NT2/D1 (cell line): ENCODE measurements at regions not wholly inside any gene's neighbourhood (a gene's known extent, or its start where the extent isn't known, plus 50 kb on each side); places are given as distances from the start of the nearest gene placed in this dataset.
A peak's percentile ranks its signal among the peaks of the same experiment; 100 is the strongest.

ENCODE experiments used
- DNase-seq: peaks from one replicate; pipeline ENCODE4 v3.0.0-alpha.2; 2011; ENCODE audit warnings: low read depth, low spot score
- H3K27me3 ChIP-seq: 2 replicates; pipeline ENCODE4 v1.6.0; 2011; ENCODE audit warnings: mild to moderate bottlenecking; ENCODE audit not compliant: insufficient read length, insufficient read depth
- H3K36me3 ChIP-seq: 2 replicates; pipeline ENCODE4 v1.6.1; 2011; ENCODE audit warnings: mild to moderate bottlenecking, low read length, mixed read lengths; ENCODE audit not compliant: insufficient read depth, insufficient read length
- H3K4me1 ChIP-seq: 2 replicates; pipeline ENCODE4 v1.5.1; 2011; ENCODE audit not compliant: insufficient read depth, insufficient read length
- H3K4me3 ChIP-seq: 2 replicates; pipeline ENCODE4 v1.5.1; 2011; ENCODE audit warnings: low read depth; ENCODE audit not compliant: insufficient read length
- H3K9ac ChIP-seq: 2 replicates; pipeline ENCODE4 v1.6.0; 2011; ENCODE audit warnings: low read depth; ENCODE audit not compliant: insufficient read length
- H3K9me3 ChIP-seq: 2 replicates; pipeline ENCODE4 v1.5.1; 2011; ENCODE audit warnings: mild to moderate bottlenecking, low read length; ENCODE audit not compliant: insufficient read depth
- SUZ12 ChIP-seq: IDR thresholded peaks from 2 replicates; pipeline ENCODE4 v1.6.1; 2011; ENCODE audit not compliant: insufficient read length, insufficient read depth; ENCODE audit errors: extremely low read depth
- YY1 ChIP-seq: IDR thresholded peaks from 2 replicates; pipeline ENCODE4 v1.6.1; 2011; ENCODE audit not compliant: insufficient read length, insufficient read depth
- ZNF274 ChIP-seq: IDR thresholded peaks from 2 replicates; pipeline ENCODE4 v1.6.1; 2011; ENCODE audit warnings: mild to moderate bottlenecking, low read depth, low read length

DNA sequence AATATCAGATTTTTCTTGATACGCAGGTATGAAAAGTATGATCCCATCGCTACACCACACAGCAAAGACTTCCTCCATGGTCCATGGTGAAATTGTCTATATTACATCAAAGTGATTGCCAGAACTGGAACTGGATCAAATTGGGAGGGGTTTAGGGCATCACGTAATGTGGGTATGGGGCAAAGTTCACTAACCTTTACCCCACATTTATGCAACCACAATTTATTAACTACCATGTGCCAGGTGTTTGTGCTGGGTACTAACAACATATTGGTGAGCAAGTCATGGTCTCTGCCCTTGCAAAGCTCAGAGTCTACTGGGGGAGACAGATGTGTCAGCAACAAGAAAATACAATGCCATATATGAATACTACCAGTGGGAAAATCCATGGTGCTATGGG lies 258.9 kb downstream of the SUDS3 start:
- Histone ChIP-seq H3K36me3 (no peaks in the 10 kb centered on the region), H3K4me1 (no peaks in the 10 kb centered on the region), H3K9me3 (no peaks in the 10 kb centered on the region), H3K9ac (no peak overlapping the region), H3K27me3 (no peaks in the 10 kb centered on the region), H3K4me3 (no peak overlapping the region)
- DNase-seq: no peak
- TF ChIP-seq ZNF274 (no peak), SUZ12 (no peak), YY1 (no peak)

DNA sequence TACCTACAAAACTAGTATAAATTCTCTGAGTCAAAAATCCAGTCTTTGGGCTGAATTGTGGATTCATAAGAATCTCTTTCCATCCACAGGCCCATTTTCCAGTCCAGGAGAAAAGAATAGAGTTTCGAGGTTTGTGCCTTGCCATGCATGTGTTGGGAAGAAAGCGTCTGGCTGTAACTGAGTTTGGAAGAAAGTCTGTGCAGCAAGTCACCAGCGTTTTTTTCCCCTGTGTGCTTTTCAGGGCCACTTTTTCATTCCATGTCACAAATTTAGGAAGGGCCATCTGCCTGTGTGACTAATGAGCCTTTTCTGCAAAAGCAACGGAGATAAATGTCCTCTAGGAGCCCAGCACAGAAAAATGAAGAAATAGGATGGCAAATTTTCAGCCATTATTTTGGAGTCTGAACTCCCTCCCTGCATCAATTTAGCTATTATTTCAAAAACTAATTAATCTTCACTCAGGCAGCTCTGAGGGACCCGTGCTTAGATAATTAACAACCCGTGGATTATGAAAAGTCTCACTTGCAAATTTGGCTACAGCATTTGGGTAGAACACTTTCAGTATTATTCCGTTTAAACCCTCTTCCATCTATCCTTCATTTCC lies 261.5 kb downstream of the SUDS3 start:
- Histone ChIP-seq H3K9ac (no peak overlapping the region), H3K36me3 (no peaks in the 10 kb centered on the region), H3K4me1 (no peaks in the 10 kb centered on the region), H3K4me3 (no peak overlapping the region), H3K9me3 (no peaks in the 10 kb centered on the region), H3K27me3 (no peaks in the 10 kb centered on the region)
- TF ChIP-seq ZNF274 (no peak), SUZ12 (no peak)
- DNase-seq: no peak

DNA sequence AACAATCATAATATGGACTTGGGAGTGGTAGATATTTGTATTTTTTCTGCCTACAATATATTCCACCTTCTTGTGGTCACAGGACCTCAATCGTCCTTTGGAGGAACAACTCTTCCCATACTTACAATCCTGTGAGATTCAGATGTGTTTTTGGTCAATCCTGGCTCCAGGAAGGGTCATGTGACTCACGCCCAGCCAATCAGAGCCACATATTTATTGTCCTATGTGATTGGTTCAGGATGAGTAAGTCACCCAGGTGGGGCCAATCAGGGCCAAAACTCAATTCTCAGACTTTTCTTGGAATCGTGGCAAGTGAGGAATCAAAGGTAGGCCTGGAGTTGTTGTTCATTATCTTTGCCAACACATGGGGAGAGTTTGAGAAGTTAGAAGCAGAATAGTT lies 264.9 kb downstream of the SUDS3 start:
- no peak overlapping the region for H3K9ac ChIP-seq
- H3K27me3 ChIP-seq: peaks cover 3% of the 10 kb centered on the region
- no peaks in the 10 kb centered on the region for H3K36me3 ChIP-seq
- no peak for DNase-seq
- TF ChIP-seq SUZ12 (no peak), ZNF274 (no peak), YY1 (no peak)
- no peaks in the 10 kb centered on the region for H3K4me1 ChIP-seq
- no peak overlapping the region for H3K4me3 ChIP-seq
- no peaks in the 10 kb centered on the region for H3K9me3 ChIP-seq

- Histone ChIP-seq H3K4me3 (no peak overlapping the region), H3K36me3 (no peaks in the 10 kb centered on the region), H3K27me3 (peaks cover 18% of the 10 kb centered on the region), H3K9me3 (no peaks in the 10 kb centered on the region), H3K9ac (no peak overlapping the region), H3K4me1 (no peaks in the 10 kb centered on the region)
- peak; percentile 57 for DNase-seq
- TF ChIP-seq YY1 (no peak), SUZ12 (no peak), ZNF274 (no peak)
Observed at GRCh38 chr12:118645219-118645618, 268.9 kb downstream of the SUDS3 start.

GRCh38 chr12:118649765-118650585 lies 273.6 kb downstream of the SUDS3 start:
- DNase-seq: no peak
- Histone ChIP-seq H3K4me1 (no peaks in the 10 kb centered on the region), H3K4me3 (no peak overlapping the region), H3K27me3 (peaks cover 15% of the 10 kb centered on the region), H3K9me3 (no peaks in the 10 kb centered on the region), H3K9ac (no peak overlapping the region), H3K36me3 (no peaks in the 10 kb centered on the region)
- TF ChIP-seq YY1 (no peak), SUZ12 (no peak), ZNF274 (no peak)

GRCh38 chr12:118650586-118650960 lies 274.2 kb downstream of the SUDS3 start:
- H3K27me3 ChIP-seq: peaks cover 15% of the 10 kb centered on the region
- TF ChIP-seq SUZ12 (no peak), ZNF274 (no peak), YY1 (no peak)
- H3K9me3 ChIP-seq: no peaks in the 10 kb centered on the region
- no peak overlapping the region for H3K4me3 ChIP-seq
- no peaks in the 10 kb centered on the region for H3K4me1 ChIP-seq
- DNase-seq: no peak
- no peaks in the 10 kb centered on the region for H3K36me3 ChIP-seq
- H3K9ac ChIP-seq: no peak overlapping the region

- Histone ChIP-seq H3K9ac (no peak overlapping the region), H3K36me3 (no peaks in the 10 kb centered on the region), H3K27me3 (peaks cover 15% of the 10 kb centered on the region), H3K4me1 (no peaks in the 10 kb centered on the region), H3K9me3 (no peaks in the 10 kb centered on the region), H3K4me3 (no peak overlapping the region)
- no peak for TF ChIP-seq YY1
- no peak for TF ChIP-seq SUZ12
- no peak for TF ChIP-seq ZNF274
- DNase-seq: no peak
Observed at GRCh38 chr12:118651487-118651886, 275.1 kb downstream of the SUDS3 start.
